GM12892 (cell line): ENCODE measurements at regions not wholly inside any gene's neighbourhood (a gene's known extent, or its start where the extent isn't known, plus 50 kb on each side); places are given as distances from the start of the nearest gene placed in this dataset.

Experiments
- DNase-seq: peaks from one replicate; pipeline ENCODE4 v3.0.0; 2011; ENCODE audit not compliant: insufficient read length
- FAIRE-seq: peaks from 2 replicates; lab custom pipeline; 2011; peaks lifted over from hg19 to GRCh38; lab: Jason Lieb, UNC
- POLR2A ChIP-seq: IDR thresholded peaks from 2 replicates; pipeline ENCODE4 v1.6.1; 2011; ENCODE audit warnings: low read depth, low read length, control low read depth
- POLR2AphosphoS5 ChIP-seq: IDR thresholded peaks from 2 replicates; pipeline ENCODE4 v1.6.1; 2011; ENCODE audit warnings: low read depth, low read length, control low read depth
- TAF1 ChIP-seq: IDR thresholded peaks from 2 replicates; pipeline ENCODE4 v1.6.1; 2011; ENCODE audit warnings: low read depth, mild to moderate bottlenecking, control low read depth, low read length, borderline replicate concordance

- DNase-seq: no peak
- no peak for TF ChIP-seq TAF1
- TF ChIP-seq POLR2A: no peak
- TF ChIP-seq POLR2AphosphoS5: no peak
- FAIRE-seq: no peak
Measured at GRCh38 chr16:79362300-79362970, 238.1 kb downstream of the MAF start.

- DNase-seq (no peak), FAIRE-seq (no peak)
- no peak for TF ChIP-seq TAF1
Measured at GRCh38 chr16:79361132-79361751, 239.3 kb downstream of the MAF start.

- no peak for DNase-seq
- TF ChIP-seq TAF1 (no peak), POLR2A (no peak), POLR2AphosphoS5 (no peak)
- FAIRE-seq: no peak
Measured at GRCh38 chr16:79360267-79360666, 240.3 kb downstream of the MAF start.

- FAIRE-seq: no peak
- TF ChIP-seq TAF1 (no peak), POLR2AphosphoS5 (no peak), POLR2A (no peak)
Measured at GRCh38 chr16:79359082-79359481, 241.5 kb downstream of the MAF start.

DNA sequence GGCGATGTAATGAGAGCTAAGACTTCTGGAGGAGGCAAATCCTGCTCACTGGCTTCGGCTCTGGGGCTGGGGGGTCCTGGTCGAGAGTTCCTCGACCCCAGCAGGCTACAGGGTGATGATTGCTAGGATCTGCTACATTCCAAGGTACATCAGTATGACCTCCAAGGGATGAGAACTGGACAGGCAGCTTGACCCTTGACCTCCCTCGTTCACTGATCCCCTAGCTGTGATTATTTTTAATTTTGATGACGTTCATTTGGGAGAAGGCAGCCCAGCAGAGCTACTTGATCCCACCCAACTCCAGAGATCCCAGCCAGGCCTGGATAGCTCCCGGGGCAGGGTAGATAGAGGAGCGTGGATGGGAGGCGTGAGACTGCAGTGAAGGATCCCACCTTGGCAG, 242.3 kb downstream of the MAF start:
- TF ChIP-seq POLR2AphosphoS5: no peak
- no peak for TF ChIP-seq POLR2A
- no peak for TF ChIP-seq TAF1
- DNase-seq (no peak), FAIRE-seq (no peak)

More at GRCh38 chr16:79359082-79359481, 241.5 kb downstream of the MAF start:
- no peak for DNase-seq

GRCh38 chr16:79355600-79356358, 244.8 kb downstream of the MAF start:
- FAIRE-seq: no peak
- DNase-seq: no peak
- TF ChIP-seq POLR2AphosphoS5: no peak
- no peak for TF ChIP-seq POLR2A
- no peak for TF ChIP-seq TAF1

DNA sequence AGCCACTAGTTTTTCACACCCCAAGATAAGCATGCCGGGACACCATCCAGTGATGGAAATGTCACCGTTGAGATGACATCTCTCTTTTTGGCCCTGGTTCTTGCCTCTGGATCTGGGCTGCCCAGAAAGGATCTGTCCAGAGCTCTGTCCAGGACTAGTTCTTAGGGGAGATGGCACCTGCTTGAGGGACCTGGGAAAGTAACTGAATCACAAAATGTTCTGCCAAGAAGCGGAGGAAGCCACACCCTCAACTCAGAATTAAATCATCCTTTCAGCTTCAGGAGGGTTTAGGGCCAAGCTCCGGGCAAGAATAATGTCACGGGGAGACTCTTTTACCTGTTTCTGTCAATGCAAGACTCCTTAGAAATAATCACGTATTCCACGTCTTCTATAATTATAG, 248.6 kb downstream of the MAF start:
- FAIRE-seq (no peak), DNase-seq (no peak)

GRCh38 chr16:79349803-79350202, 250.7 kb downstream of the MAF start:
- FAIRE-seq (no peak), DNase-seq (no peak)
- no peak for TF ChIP-seq TAF1
- TF ChIP-seq POLR2AphosphoS5: no peak
- TF ChIP-seq POLR2A: no peak

More for the DNA sequence above, 248.6 kb downstream of the MAF start:
- TF ChIP-seq TAF1 (no peak), POLR2A (no peak), POLR2AphosphoS5 (no peak)

GRCh38 chr16:79348521-79349306, 251.8 kb downstream of the MAF start:
- DNase-seq: no peak
- TF ChIP-seq POLR2A: no peak
- no peak for FAIRE-seq

DNA sequence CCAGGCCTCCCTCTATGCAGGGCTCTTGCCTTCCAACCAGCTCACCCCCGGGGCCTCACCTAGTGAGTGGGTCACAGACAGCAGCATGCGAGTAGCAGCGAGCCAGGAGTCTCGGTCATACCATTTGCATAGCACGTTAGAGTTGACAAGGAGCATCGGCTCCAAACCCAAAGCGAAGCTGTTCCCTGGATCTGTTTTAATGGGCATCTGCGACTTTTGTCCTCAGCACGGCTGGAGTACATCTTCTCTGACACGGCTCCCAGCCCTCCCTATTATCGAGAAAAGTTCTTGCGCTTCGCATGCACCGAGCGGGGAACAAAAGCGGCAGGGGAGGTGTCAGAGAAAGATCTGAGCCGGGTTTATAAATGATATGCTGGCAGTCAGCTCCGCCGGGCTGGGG, 253.3 kb downstream of the MAF start:
- DNase-seq (no peak), FAIRE-seq (no peak)
- TF ChIP-seq POLR2A (no peak), TAF1 (no peak), POLR2AphosphoS5 (no peak)

GRCh38 chr16:79339863-79340262, 260.7 kb downstream of the MAF start:
- no peak for DNase-seq
- FAIRE-seq: no peak
- TF ChIP-seq POLR2A (no peak), TAF1 (no peak), POLR2AphosphoS5 (no peak)
